Tibial nerve (tissue), 4 donors: ENCODE measurements at regions not wholly inside any gene's neighbourhood (a gene's known extent, or its start where the extent isn't known, plus 50 kb on each side); places are given as distances from the start of the nearest gene placed in this dataset.

Source experiments
- CTCF ChIP-seq, 5 experiments: fragments of 200-600 bp in 3 of 5; fragments of 450-650 bp in 2 of 5; sonication (generic) in 3 of 5; IDR thresholded peaks; one replicate each; pipeline ENCODE4 v1.5.1; 2016 to 2019; ENCODE audit warnings: antibody characterized with exemption in 5 of 5, mild to moderate bottlenecking in 3 of 5, moderate library complexity in 2 of 5
- EP300 ChIP-seq, 2 donors: sonication (generic); formaldehyde crosslinking; IDR thresholded peaks; one replicate each; pipeline ENCODE4 v1.6.1; 2017; ENCODE audit warnings: antibody characterized with exemption in 2 of 2, mild to moderate bottlenecking in 1 of 2
- POLR2A ChIP-seq, 2 donors: fragments of 450-650 bp; IDR thresholded peaks; one replicate each; pipeline ENCODE4 v1.6.1; 2017; ENCODE audit warnings: antibody characterized with exemption in 2 of 2, mild to moderate bottlenecking in 2 of 2, moderate library complexity in 2 of 2

DNA sequence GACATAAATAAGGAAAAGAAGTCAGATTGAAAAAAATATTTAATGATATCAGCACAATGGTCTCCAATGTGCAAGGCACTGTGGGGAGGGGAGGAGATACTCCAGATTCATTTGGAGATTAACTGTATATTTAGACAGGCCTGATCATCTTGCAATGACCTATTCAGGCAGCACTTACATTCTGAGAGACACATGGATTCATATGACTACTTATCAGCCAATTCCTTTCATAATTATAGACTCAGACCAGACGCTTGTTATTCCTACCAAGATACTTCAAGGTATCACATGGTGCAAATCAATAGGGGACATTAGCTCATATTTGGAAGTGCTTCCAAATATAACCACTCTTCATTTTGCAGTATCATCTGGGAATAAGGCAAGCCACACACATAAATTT is 153.5 kb upstream of the TARS1 start:
- TF ChIP-seq CTCF (IDR thresholded peaks at IDR 0.05) (no peak), POLR2A (IDR thresholded peaks at IDR 0.05) (no peak), EP300 (IDR thresholded peaks at IDR 0.05) (no peak)
